Endothelial cell of umbilical vein (primary cell): ENCODE measurements at regions not wholly inside any gene's neighbourhood (a gene's known extent, or its start where the extent isn't known, plus 50 kb on each side); places are given as distances from the start of the nearest gene placed in this dataset.

Experiments
- BruUV-seq: library from RNA; stranded (reverse); fragments of 400-500 nt; replicated peaks from 2 replicates; lab custom pipeline; 2021; lab: Mats Ljungman, UMichigan
- CTCF ChIA-PET: fragments of 300-600, 350-600 bp; sonication (Branson Sonifier 250); formaldehyde crosslinking; loops from one replicate; lab custom pipeline; 2021; ENCODE audit warnings: antibody characterized with exemption, inconsistent platforms; lab: Charles Lee
- POLR2A ChIA-PET: fragments of 300-600, 350-600 bp; sonication (Branson Sonifier 250); formaldehyde crosslinking; loops from one replicate; lab custom pipeline; 2021; ENCODE audit warnings: antibody characterized with exemption, inconsistent platforms; lab: Charles Lee
- DNase-seq: peaks from one replicate; pipeline ENCODE4 v3.0.0-alpha.2; 2011; ENCODE audit warnings: low read depth, low spot score
- FAIRE-seq: peaks from 2 replicates; lab custom pipeline; 2011; peaks lifted over from hg19 to GRCh38; lab: Jason Lieb, UNC
- H2AFZ ChIP-seq: 2 replicates; pipeline ENCODE4 v1.6.0; 2012; ENCODE audit warnings: low read depth, low read length, control low read depth, inconsistent platforms
- H3K27ac ChIP-seq: 2 replicates; pipeline ENCODE4 v1.5.1; 2011; ENCODE audit warnings: low read depth, mild to moderate bottlenecking, control low read depth, low read length, moderate library complexity; ENCODE audit not compliant: insufficient read depth
- H3K27me3 ChIP-seq, 2 experiments: 2 replicates each; pipeline versions ENCODE4 v1.6.0 to v1.6.1; 2011; ENCODE audit warnings: low read length in 2 of 2, mixed read lengths in 1 of 2; ENCODE audit not compliant: control insufficient read depth in 2 of 2, insufficient read depth in 2 of 2
- H3K36me3 ChIP-seq, 2 experiments: 2 replicates in 1 of 2; 3 replicates in 1 of 2; pipeline ENCODE4 v1.5.1; 2011; ENCODE audit warnings: low read length in 2 of 2, mild to moderate bottlenecking in 1 of 2, moderate library complexity in 1 of 2; ENCODE audit not compliant: control insufficient read depth in 2 of 2, insufficient read depth in 2 of 2; ENCODE audit errors: extremely low read depth in 1 of 2
- H3K4me1 ChIP-seq: 3 replicates; pipeline ENCODE4 v1.5.1; 2011; ENCODE audit warnings: mild to moderate bottlenecking, low read length; ENCODE audit not compliant: control insufficient read depth, insufficient read depth; ENCODE audit errors: extremely low read depth
- H3K4me2 ChIP-seq: 2 replicates; pipeline ENCODE4 v1.6.1; 2011; ENCODE audit warnings: low read length, control low read depth, mixed read lengths; ENCODE audit not compliant: insufficient read depth
- H3K4me3 ChIP-seq, 3 experiments: fragments of 200-600 bp in 1 of 3; sonication (generic), shearing (Covaris generic) in 1 of 3; replicated peaks in 1 of 3; 2 replicates each; pipeline ENCODE4 v1.5.1; 2011 to 2016; ENCODE audit warnings: control low read depth in 3 of 3, low read length in 3 of 3, mild to moderate bottlenecking in 2 of 3, inconsistent platforms in 1 of 3, low read depth in 1 of 3, moderate library complexity in 1 of 3; ENCODE audit not compliant: insufficient read depth in 1 of 3
- H3K79me2 ChIP-seq: 2 replicates; pipeline ENCODE4 v1.6.0; 2012; ENCODE audit warnings: low read length, inconsistent platforms; ENCODE audit not compliant: control insufficient read depth, insufficient read depth
- H3K9ac ChIP-seq: replicated peaks from 2 replicates; pipeline ENCODE3; 2011; ENCODE audit warnings: low read length, control low read depth; ENCODE audit not compliant: insufficient read depth; ENCODE audit errors: extremely low read depth
- H3K9me1 ChIP-seq: replicated peaks from 3 replicates; pipeline ENCODE4 v1.6.0; 2011; ENCODE audit warnings: mild to moderate bottlenecking, low read length; ENCODE audit not compliant: control insufficient read depth, insufficient read depth; ENCODE audit errors: extremely low read depth
- H3K9me3 ChIP-seq: replicated peaks from 2 replicates; pipeline ENCODE4 v1.5.1; 2012; ENCODE audit warnings: low read length, inconsistent platforms; ENCODE audit not compliant: control insufficient read depth, insufficient read depth
- H4K20me1 ChIP-seq: replicated peaks from 2 replicates; pipeline ENCODE3; 2011; ENCODE audit warnings: mild to moderate bottlenecking, low read length; ENCODE audit not compliant: control insufficient read depth, insufficient read depth; ENCODE audit errors: extremely low read depth
- EZH2 ChIP-seq: IDR thresholded peaks from 2 replicates; pipeline ENCODE4 v1.6.1; 2012; ENCODE audit warnings: borderline replicate concordance, low read depth, mild to moderate bottlenecking, moderate library complexity, low read length, inconsistent platforms; ENCODE audit not compliant: severe bottlenecking
- GATA2 ChIP-seq: IDR thresholded peaks from 2 replicates; pipeline ENCODE4 v1.7.0; 2011; ENCODE audit warnings: low read depth, mild to moderate bottlenecking, moderate library complexity, mixed read lengths, low read length; ENCODE audit not compliant: insufficient read length, insufficient read depth
- dilution Hi-C: fragments of 300-500 bp; cut with MboI; formaldehyde crosslinking; loops from one replicate; pipeline ENCODE4 v1.15.0; 2019; ENCODE audit warnings: low sequenced_read_pairs; ENCODE audit not compliant: extremely low pct_ligation_motif_present
- intact Hi-C: fragments of 100-400 bp; cut with micrococcal nuclease; formaldehyde crosslinking; loops from one replicate; pipeline ENCODE4 v1.10.0; 2022
- TF ChIP-seq, protein P1 (sequence below), 2 donors: IDR thresholded peaks; 1 replicate in 1 of 2; 2 replicates in 1 of 2; pipeline ENCODE4 v1.5.1; 2011; ENCODE audit warnings: low read length in 2 of 2, mild to moderate bottlenecking in 2 of 2, moderate library complexity in 2 of 2, control low read depth in 1 of 2, inconsistent platforms in 1 of 2, low read depth in 1 of 2; ENCODE audit not compliant: insufficient read depth in 1 of 2; ENCODE audit errors: extremely low read depth in 1 of 2
- TF ChIP-seq, protein P2 (sequence below): IDR thresholded peaks from 2 replicates; pipeline ENCODE4 v1.6.1; 2011; ENCODE audit not compliant: insufficient read depth, insufficient read length

DNA sequence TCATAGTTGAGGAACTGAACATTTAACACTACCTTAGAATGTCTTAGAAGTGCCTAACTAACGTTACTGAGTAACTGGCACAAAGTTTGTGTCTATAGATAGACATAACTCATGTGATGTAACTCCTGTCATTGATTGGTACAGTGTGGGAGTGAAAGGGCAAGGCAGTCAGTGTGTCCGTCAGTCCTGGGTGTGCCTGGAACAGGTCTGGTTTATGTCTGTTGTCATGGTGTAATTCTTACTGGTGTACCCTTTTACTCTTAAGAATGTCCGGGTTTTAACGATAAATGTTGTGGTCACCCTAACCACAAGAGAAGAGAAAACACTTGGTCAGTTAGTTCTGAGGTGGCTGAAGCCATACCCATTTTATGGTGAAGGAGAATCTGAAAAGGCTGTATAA is 93.1 kb upstream of the ESX1 start:
- H3K9me1 ChIP-seq = no peaks in the 10 kb centered on the region
- no peak overlapping the region for H3K9ac ChIP-seq
- no peak overlapping the region for H3K27ac ChIP-seq
- FAIRE-seq = no peak
- H3K4me2 ChIP-seq = no peak overlapping the region
- H3K9me3 ChIP-seq = no peaks in the 10 kb centered on the region
- H3K4me3 ChIP-seq = no peak overlapping the region
- ChIA-PET CTCF (no interaction called here), POLR2A (no interaction called here)
- no peak for DNase-seq
- no peaks in the 10 kb centered on the region for H4K20me1 ChIP-seq
- dilution Hi-C loops = no loop called here
- no peaks in the 10 kb centered on the region for H3K36me3 ChIP-seq
- no peaks in the 10 kb centered on the region for H3K79me2 ChIP-seq
- H2AFZ ChIP-seq = no peak overlapping the region
- H3K4me1 ChIP-seq = peaks cover 8% of the 10 kb centered on the region
- intact Hi-C loops = no loop called here
- no TSS peak for BruUV-seq
- TF ChIP-seq EZH2 (no peak), GATA2 (no peak)
- no peaks in the 10 kb centered on the region for H3K27me3 ChIP-seq

DNA sequence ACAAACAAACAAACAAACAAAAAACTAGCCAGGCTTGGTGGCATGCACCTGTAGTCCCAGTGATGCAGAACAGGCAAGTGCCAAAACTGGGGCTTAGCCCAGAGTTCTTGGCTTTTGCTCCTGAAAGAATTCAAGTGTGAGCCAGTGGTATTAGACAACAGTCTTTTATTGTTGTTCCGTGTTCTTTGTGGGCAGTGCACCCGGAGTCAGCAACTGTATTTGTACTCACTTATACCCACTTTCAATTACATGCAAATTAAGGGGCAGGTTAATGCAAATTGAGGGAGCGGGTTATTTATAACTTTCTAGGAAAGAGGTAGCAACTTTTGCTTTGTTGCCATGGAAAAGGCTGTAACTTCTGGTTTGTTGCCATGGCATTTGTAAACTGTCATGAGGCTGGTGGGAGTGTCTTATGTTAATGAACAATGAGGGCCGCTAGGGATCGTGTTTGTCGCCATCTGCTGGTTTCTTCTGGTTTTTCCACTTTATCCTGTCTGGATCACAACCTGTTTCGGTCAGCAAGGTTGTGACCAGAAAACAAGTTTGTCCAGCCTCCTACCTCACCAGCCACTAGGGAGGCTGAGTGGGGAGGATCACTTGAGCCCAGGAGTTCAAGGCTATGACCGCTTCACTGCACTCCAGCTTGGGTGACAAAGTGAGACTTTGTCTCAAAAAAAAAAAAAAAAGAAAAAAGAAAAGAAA is 88.8 kb upstream of the ESX1 start:
- dilution Hi-C loops = no loop called here
- no peak overlapping the region for H3K27ac ChIP-seq
- POLR2A ChIA-PET = interaction anchor here (0.7 kb wide), 1 partner anchor 8 kb away, joined by 3 read pairs; no protein-coding TSS in a partner anchor
- no peaks in the 10 kb centered on the region for H3K27me3 ChIP-seq
- intact Hi-C loops = loop anchor here (1.0 kb wide), 4 partner anchors 18 to 148 kb away; no protein-coding TSS in a partner anchor
- peak; percentile 87 for DNase-seq
- no peak overlapping the region for H3K9ac ChIP-seq
- no peaks in the 10 kb centered on the region for H3K79me2 ChIP-seq
- BruUV-seq = no TSS peak
- H2AFZ ChIP-seq = no peak overlapping the region
- no peaks in the 10 kb centered on the region for H4K20me1 ChIP-seq
- TF ChIP-seq, protein P1, sequence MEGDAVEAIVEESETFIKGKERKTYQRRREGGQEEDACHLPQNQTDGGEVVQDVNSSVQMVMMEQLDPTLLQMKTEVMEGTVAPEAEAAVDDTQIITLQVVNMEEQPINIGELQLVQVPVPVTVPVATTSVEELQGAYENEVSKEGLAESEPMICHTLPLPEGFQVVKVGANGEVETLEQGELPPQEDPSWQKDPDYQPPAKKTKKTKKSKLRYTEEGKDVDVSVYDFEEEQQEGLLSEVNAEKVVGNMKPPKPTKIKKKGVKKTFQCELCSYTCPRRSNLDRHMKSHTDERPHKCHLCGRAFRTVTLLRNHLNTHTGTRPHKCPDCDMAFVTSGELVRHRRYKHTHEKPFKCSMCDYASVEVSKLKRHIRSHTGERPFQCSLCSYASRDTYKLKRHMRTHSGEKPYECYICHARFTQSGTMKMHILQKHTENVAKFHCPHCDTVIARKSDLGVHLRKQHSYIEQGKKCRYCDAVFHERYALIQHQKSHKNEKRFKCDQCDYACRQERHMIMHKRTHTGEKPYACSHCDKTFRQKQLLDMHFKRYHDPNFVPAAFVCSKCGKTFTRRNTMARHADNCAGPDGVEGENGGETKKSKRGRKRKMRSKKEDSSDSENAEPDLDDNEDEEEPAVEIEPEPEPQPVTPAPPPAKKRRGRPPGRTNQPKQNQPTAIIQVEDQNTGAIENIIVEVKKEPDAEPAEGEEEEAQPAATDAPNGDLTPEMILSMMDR (IDR thresholded peaks at IDR 0.05; ENCODE audit: extremely low read depth in 1 of 2, insufficient read depth in 1 of 2, low read depth in 1 of 2, low read length in 2 of 2) = peak; percentile 43 to 55
- TF ChIP-seq, protein P2, sequence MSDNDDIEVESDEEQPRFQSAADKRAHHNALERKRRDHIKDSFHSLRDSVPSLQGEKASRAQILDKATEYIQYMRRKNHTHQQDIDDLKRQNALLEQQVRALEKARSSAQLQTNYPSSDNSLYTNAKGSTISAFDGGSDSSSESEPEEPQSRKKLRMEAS = no peak
- no peak overlapping the region for H3K4me2 ChIP-seq
- peak; percentile 85 for FAIRE-seq
- no peaks in the 10 kb centered on the region for H3K9me3 ChIP-seq
- CTCF ChIA-PET = interaction anchor here (2.2 kb wide), 1 partner anchor 34 kb away, joined by 24 read pairs; no protein-coding TSS in a partner anchor
- H3K4me1 ChIP-seq = no peaks in the 10 kb centered on the region
- H3K36me3 ChIP-seq = no peaks in the 10 kb centered on the region
- no peaks in the 10 kb centered on the region for H3K9me1 ChIP-seq
- no peak overlapping the region for H3K4me3 ChIP-seq
